Body of pancreas (tissue), 4 donors: ENCODE measurements at regions not wholly inside any gene's neighbourhood (a gene's known extent, or its start where the extent isn't known, plus 50 kb on each side); places are given as distances from the start of the nearest gene placed in this dataset.

Experiments used
- ATAC-seq: fragments of 150-250 bp; one replicate; pipeline ENCODE4 v1.9.1; 2016
- DNase-seq, 4 donors: peaks; one replicate each; pipeline ENCODE4 v3.0.0-alpha.2; 2019
- H3K27ac ChIP-seq, 4 donors: fragments of 200-600 bp; sonication (generic); 1 replicate in 3 of 4; 2 replicates in 1 of 4; pipeline versions ENCODE4 v1.5.1 to v1.6.1; 2016 to 2019; ENCODE audit warnings: mild to moderate bottlenecking in 1 of 4, mixed read lengths in 1 of 4, moderate library complexity in 1 of 4
- H3K27me3 ChIP-seq, 2 donors: fragments of 200-600 bp; sonication (generic); one replicate each; pipeline ENCODE4 v1.6.0; 2016; ENCODE audit warnings: mild to moderate bottlenecking in 1 of 2
- H3K36me3 ChIP-seq, 2 donors: fragments of 200-600 bp; sonication (generic); replicated peaks in 1 of 2; 2 replicates each; pipeline ENCODE4 v1.5.1; 2016; ENCODE audit warnings: low read depth in 2 of 2; ENCODE audit not compliant: insufficient read depth in 1 of 2
- H3K4me1 ChIP-seq: fragments of 200-600 bp; sonication (generic); one replicate; pipeline ENCODE4 v1.6.0; 2016
- H3K4me3 ChIP-seq, 2 donors: fragments of 200-600 bp; sonication (generic); 1 replicate in 1 of 2; 2 replicates in 1 of 2; pipeline ENCODE4 v1.5.1; 2016 to 2019
- H3K9me3 ChIP-seq, 3 donors: fragments of 200-600 bp; sonication (generic); 1 replicate in 2 of 3; 2 replicates in 1 of 3; pipeline ENCODE4 v1.5.1; 2016
- POLR2A ChIP-seq, 3 donors: fragments of 450-650 bp; IDR thresholded peaks; one replicate each; pipeline ENCODE4 v1.6.1; 2016; ENCODE audit warnings: antibody characterized with exemption in 3 of 3, mild to moderate bottlenecking in 2 of 3
- WGBS, 2 donors: methylation state at CpG; one replicate each; pipeline ENCODE4 v1.1.5; 2017; 5-methylcytosine and 5-hydroxymethylcytosine counted together
- intact Hi-C: fragments of 100-400 bp; cut with DNase I; formaldehyde crosslinking; loops from one replicate; pipeline ENCODE4 v1.15.1; 2023
- TF ChIP-seq, protein P1 (sequence below), 7 experiments: fragments of 450-650 bp in 4 of 7; fragments of 200-600 bp in 3 of 7; sonication (generic) in 3 of 7; IDR thresholded peaks; one replicate each; pipeline ENCODE4 v1.5.1; 2016 to 2019; ENCODE audit warnings: antibody characterized with exemption in 7 of 7

DNA sequence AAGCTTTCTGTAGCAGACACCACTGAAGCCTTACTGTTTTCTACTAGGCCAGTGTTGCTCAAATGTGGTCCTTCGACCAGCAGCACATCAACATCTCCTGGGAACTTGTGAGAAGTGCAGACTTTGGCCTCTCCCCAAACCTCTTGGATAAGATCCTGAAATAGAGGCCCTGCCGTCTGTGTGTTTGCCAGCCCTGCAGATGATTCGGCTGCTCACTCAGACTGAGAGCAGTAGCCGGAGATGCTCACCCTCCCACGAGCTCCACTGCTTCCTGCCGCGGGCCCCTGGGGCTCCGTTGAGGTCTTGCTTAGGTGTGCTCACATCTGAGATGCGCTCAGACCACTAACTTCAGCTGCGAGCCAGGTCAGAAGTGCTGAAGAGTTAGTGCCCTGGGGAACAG lies 129.5 kb upstream of the SSTR4 start:
- no peaks in the 10 kb centered on the region for H3K36me3 ChIP-seq
- no peaks in the 10 kb centered on the region for H3K27me3 ChIP-seq
- TF ChIP-seq, protein P1, sequence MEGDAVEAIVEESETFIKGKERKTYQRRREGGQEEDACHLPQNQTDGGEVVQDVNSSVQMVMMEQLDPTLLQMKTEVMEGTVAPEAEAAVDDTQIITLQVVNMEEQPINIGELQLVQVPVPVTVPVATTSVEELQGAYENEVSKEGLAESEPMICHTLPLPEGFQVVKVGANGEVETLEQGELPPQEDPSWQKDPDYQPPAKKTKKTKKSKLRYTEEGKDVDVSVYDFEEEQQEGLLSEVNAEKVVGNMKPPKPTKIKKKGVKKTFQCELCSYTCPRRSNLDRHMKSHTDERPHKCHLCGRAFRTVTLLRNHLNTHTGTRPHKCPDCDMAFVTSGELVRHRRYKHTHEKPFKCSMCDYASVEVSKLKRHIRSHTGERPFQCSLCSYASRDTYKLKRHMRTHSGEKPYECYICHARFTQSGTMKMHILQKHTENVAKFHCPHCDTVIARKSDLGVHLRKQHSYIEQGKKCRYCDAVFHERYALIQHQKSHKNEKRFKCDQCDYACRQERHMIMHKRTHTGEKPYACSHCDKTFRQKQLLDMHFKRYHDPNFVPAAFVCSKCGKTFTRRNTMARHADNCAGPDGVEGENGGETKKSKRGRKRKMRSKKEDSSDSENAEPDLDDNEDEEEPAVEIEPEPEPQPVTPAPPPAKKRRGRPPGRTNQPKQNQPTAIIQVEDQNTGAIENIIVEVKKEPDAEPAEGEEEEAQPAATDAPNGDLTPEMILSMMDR (IDR thresholded peaks at IDR 0.05): no peak
- TF ChIP-seq POLR2A (IDR thresholded peaks at IDR 0.05): no peak
- DNase-seq (peak in 1 of 4 donors; percentile 12), ATAC-seq (no peak)
- H3K27ac ChIP-seq: no peak overlapping the region
- H3K4me1 ChIP-seq: no peaks in the 10 kb centered on the region
- WGBS, 2 donors: 46 to 62% methylated on average over 9 to 10 of the region's 10 CpGs
- H3K9me3 ChIP-seq: peaks cover 0 to 7% (median 0%) of the 10 kb centered on the region in 3 donors
- H3K4me3 ChIP-seq: no peak overlapping the region
- intact Hi-C loops: no loop called here

DNA sequence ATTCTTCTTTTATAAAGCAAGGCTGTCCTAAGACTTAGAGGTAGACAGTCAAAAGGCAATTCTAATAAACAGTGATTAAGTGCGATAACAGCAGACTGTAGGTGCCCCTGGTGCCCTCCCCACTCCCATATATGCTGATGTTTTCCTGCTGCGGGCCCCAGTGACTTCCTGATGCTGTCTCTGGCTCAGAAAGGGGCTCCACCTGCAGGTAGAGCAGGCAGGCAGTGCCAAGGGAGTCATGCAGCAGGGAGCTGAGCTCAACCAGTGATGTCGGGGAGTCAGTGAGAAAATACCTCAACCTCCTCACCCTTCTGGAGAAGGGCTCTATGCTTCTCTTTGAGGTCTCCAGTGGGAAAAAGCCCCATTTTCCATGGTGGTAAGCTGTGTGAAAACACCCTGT lies 126.7 kb upstream of the SSTR4 start:
- H3K4me1 ChIP-seq: no peaks in the 10 kb centered on the region
- H3K27ac ChIP-seq: no peak overlapping the region
- DNase-seq (no peak), ATAC-seq (no peak)
- H3K4me3 ChIP-seq: no peak overlapping the region
- H3K27me3 ChIP-seq: no peaks in the 10 kb centered on the region
- 67 to 73% methylated on average over 3 of the region's 3 CpGs for WGBS, 2 donors
- H3K36me3 ChIP-seq: no peaks in the 10 kb centered on the region
- intact Hi-C loops: no loop called here
- no peaks in the 10 kb centered on the region for H3K9me3 ChIP-seq
- TF ChIP-seq, protein P1 (IDR thresholded peaks at IDR 0.05): no peak
- TF ChIP-seq POLR2A (IDR thresholded peaks at IDR 0.05): no peak

GRCh38 chr20:22908944-22909343 lies 126.2 kb upstream of the SSTR4 start:
- no peaks in the 10 kb centered on the region for H3K9me3 ChIP-seq
- H3K27ac ChIP-seq: no peak overlapping the region
- ATAC-seq: no peak
- H3K4me1 ChIP-seq: no peaks in the 10 kb centered on the region
- no peaks in the 10 kb centered on the region for H3K36me3 ChIP-seq
- intact Hi-C loops: no loop called here
- H3K27me3 ChIP-seq: no peaks in the 10 kb centered on the region
- TF ChIP-seq, protein P1 (IDR thresholded peaks at IDR 0.05): no peak
- no peak for TF ChIP-seq POLR2A (IDR thresholded peaks at IDR 0.05)
- WGBS, 2 donors: 48 to 59% methylated on average over 3 of the region's 3 CpGs
- DNase-seq: no peak
- no peak overlapping the region for H3K4me3 ChIP-seq

GRCh38 chr20:22909436-22909835 lies 125.7 kb upstream of the SSTR4 start:
- Histone ChIP-seq H3K4me1 (no peaks in the 10 kb centered on the region), H3K9me3 (no peaks in the 10 kb centered on the region), H3K27ac (no peak overlapping the region), H3K36me3 (no peaks in the 10 kb centered on the region), H3K4me3 (no peak overlapping the region), H3K27me3 (no peaks in the 10 kb centered on the region)
- ATAC-seq (no peak), DNase-seq (no peak)
- intact Hi-C loops: no loop called here
- no peak for TF ChIP-seq POLR2A (IDR thresholded peaks at IDR 0.05)
- TF ChIP-seq, protein P1 (IDR thresholded peaks at IDR 0.05): no peak

DNA sequence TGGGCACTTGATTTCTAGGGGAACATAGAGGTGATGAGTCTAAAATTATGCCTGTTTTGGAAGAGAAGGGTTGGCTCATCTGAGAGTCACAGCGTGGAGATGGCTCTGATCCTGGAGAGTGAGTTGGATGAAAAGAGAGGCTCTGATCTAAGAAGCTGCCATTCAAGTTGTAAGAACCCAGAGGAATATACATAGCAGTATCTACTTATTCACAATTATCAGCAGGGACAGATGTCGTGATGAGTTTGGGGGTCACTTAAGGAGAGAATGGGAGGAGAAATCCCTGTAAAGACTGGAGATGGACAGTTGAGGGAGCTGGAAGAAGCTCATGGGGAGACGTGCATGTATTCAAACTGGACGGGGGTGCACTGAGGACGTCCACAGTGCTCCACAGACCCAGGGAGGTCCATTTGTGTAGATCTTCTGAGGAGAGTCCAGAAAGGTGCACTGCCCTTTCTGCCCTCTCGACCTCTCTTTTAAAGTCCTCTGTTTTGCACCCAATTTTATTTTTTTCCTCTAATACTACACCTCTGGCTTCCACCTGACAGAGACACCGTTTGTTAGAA lies 124.7 kb upstream of the SSTR4 start:
- DNase-seq (no peak), ATAC-seq (no peak)
- intact Hi-C loops: no loop called here
- TF ChIP-seq, protein P1 (IDR thresholded peaks at IDR 0.05): no peak
- no peak for TF ChIP-seq POLR2A (IDR thresholded peaks at IDR 0.05)
- Histone ChIP-seq H3K4me1 (no peaks in the 10 kb centered on the region), H3K36me3 (no peaks in the 10 kb centered on the region), H3K4me3 (no peak overlapping the region), H3K27me3 (no peaks in the 10 kb centered on the region), H3K9me3 (no peaks in the 10 kb centered on the region), H3K27ac (no peak overlapping the region)
- WGBS, 2 donors: 40 to 57% methylated on average over 7 of the region's 7 CpGs
